MCF 10A (cell line): ENCODE measurements at regions not wholly inside any gene's neighbourhood (a gene's known extent, or its start where the extent isn't known, plus 50 kb on each side); places are given as distances from the start of the nearest gene placed in this dataset.

Experiments used
- BruUV-seq: library from RNA; stranded (reverse); fragments of 400-500 nt; replicated peaks from 2 replicates; lab custom pipeline; 2021; lab: Mats Ljungman, UMichigan
- CTCF ChIA-PET: fragments of 300-600 bp; sonication (Branson Sonifier 250); formaldehyde crosslinking; extraction: SDS; loops from one replicate; lab custom pipeline; 2021; ENCODE audit warnings: antibody characterized with exemption, inconsistent platforms; lab: Yijun Ruan, JAX
- POLR2A ChIA-PET: fragments of 300-600, 350-650 bp; sonication (Branson Sonifier 250); formaldehyde crosslinking; extraction: SDS; loops from one replicate; lab custom pipeline; 2020; ENCODE audit warnings: antibody characterized with exemption, inconsistent platforms; lab: Yijun Ruan, JAX
- DNase-seq: peaks from one replicate; pipeline ENCODE4 v3.0.0-alpha.2; 2018; ENCODE audit not compliant: unreplicated experiment
- H3K27ac Mint-ChIP-seq: one replicate; pipeline ENCODE4 v1.8.0; 2022; ENCODE audit warnings: mild to moderate bottlenecking, low read depth, mixed read lengths; ENCODE audit not compliant: unreplicated experiment
- H3K27me3 Mint-ChIP-seq: one replicate; pipeline ENCODE4 v1.8.0; 2022; ENCODE audit warnings: mixed read lengths; ENCODE audit not compliant: insufficient read depth, unreplicated experiment
- H3K36me3 Mint-ChIP-seq: one replicate; pipeline ENCODE4 v1.8.0; 2022; ENCODE audit warnings: mild to moderate bottlenecking, moderate library complexity, mixed read lengths; ENCODE audit not compliant: insufficient read depth, unreplicated experiment
- H3K4me1 Mint-ChIP-seq: one replicate; pipeline ENCODE4 v1.8.0; 2022; ENCODE audit warnings: mixed read lengths; ENCODE audit not compliant: insufficient read depth, unreplicated experiment
- H3K4me3 Mint-ChIP-seq: one replicate; pipeline ENCODE4 v1.8.0; 2022; ENCODE audit warnings: mild to moderate bottlenecking, moderate library complexity, mixed read lengths; ENCODE audit not compliant: unreplicated experiment
- H3K9me3 Mint-ChIP-seq: one replicate; pipeline ENCODE4 v1.8.0; 2022; ENCODE audit warnings: mixed read lengths; ENCODE audit not compliant: unreplicated experiment
- CTCF ChIP-seq: fragments of 200-600 bp; IDR thresholded peaks from one replicate; pipeline ENCODE4 v1.8.0; 2022; ENCODE audit warnings: antibody characterized with exemption, mild to moderate bottlenecking; ENCODE audit not compliant: unreplicated experiment
- intact Hi-C: fragments of 100-400 bp; cut with micrococcal nuclease; formaldehyde crosslinking; loops from 2 replicates; pipeline ENCODE4 v1.14.1; 2022

- TF ChIP-seq CTCF, result no peak
- intact Hi-C loops, result loop anchor here (2.0 to 10.0 kb wide), 3 partner anchors 106 to 486 kb away; no protein-coding TSS in a partner anchor
- ChIA-PET CTCF (interaction anchor here (0.5 to 4.6 kb wide), 33 partner anchors 8 to 815 kb away, joined by 3 to 43 read pairs (median 4); no protein-coding TSS in a partner anchor), POLR2A (interaction anchor here (0.6 to 2.3 kb wide), 4 partner anchors 78 to 830 kb away, joined by 3 to 6 read pairs (median 3); no protein-coding TSS in a partner anchor)
- no peak for DNase-seq
- Mint-ChIP-seq H3K4me1 (peaks cover 12% of the 10 kb centered on the region), H3K9me3 (no peaks in the 10 kb centered on the region), H3K36me3 (no peaks in the 10 kb centered on the region), H3K27me3 (no peaks in the 10 kb centered on the region), H3K27ac (no peak overlapping the region), H3K4me3 (no peak overlapping the region)
- BruUV-seq, result no TSS peak
These were observed 385.3 kb upstream of the DDHD1 start for GRCh38 chr14:53538316-53538881.

GRCh38 chr14:53537422-53538315 is 384.5 kb upstream of the DDHD1 start:
- BruUV-seq, result no TSS peak
- TF ChIP-seq CTCF, result no peak
- no peak for DNase-seq
- peaks cover 7% of the 10 kb centered on the region for H3K4me1 Mint-ChIP-seq
- ChIA-PET POLR2A (interaction anchor here (0.6 to 2.3 kb wide), 3 partner anchors 637 to 831 kb away, joined by 3 to 6 read pairs (median 3); no protein-coding TSS in a partner anchor), CTCF (interaction anchor here (0.5 to 4.6 kb wide), 32 partner anchors 9 to 1236 kb away, joined by 3 to 43 read pairs (median 4); no protein-coding TSS in a partner anchor)
- no peak overlapping the region for H3K27ac Mint-ChIP-seq
- intact Hi-C loops, result loop anchor here (2.0 to 10.0 kb wide), 3 partner anchors 105 to 487 kb away; no protein-coding TSS in a partner anchor
- no peaks in the 10 kb centered on the region for H3K9me3 Mint-ChIP-seq
- H3K27me3 Mint-ChIP-seq, result no peaks in the 10 kb centered on the region
- H3K36me3 Mint-ChIP-seq, result no peaks in the 10 kb centered on the region
- H3K4me3 Mint-ChIP-seq, result no peak overlapping the region

GRCh38 chr14:53536446-53536845 is 383.3 kb upstream of the DDHD1 start:
- intact Hi-C loops, result loop anchor here (10.0 kb wide), 1 partner anchor 388 kb away; no protein-coding TSS in a partner anchor
- no TSS peak for BruUV-seq

More at GRCh38 chr14:53536446-53536845, 383.3 kb upstream of the DDHD1 start:
- Mint-ChIP-seq H3K4me3 (no peak overlapping the region), H3K4me1 (peaks cover 14% of the 10 kb centered on the region), H3K36me3 (no peaks in the 10 kb centered on the region), H3K27ac (no peak overlapping the region), H3K27me3 (no peaks in the 10 kb centered on the region), H3K9me3 (no peaks in the 10 kb centered on the region)
- no peak for TF ChIP-seq CTCF
- CTCF ChIA-PET, result interaction anchor here (0.8 to 1.5 kb wide), 3 partner anchors 97 to 417 kb away, joined by 3 to 4 read pairs (median 3); no protein-coding TSS in a partner anchor
- POLR2A ChIA-PET, result no interaction called here
- DNase-seq, result no peak
